Type B pancreatic cell (in vitro differentiated cells): ENCODE measurements at regions not wholly inside any gene's neighbourhood (a gene's known extent, or its start where the extent isn't known, plus 50 kb on each side); places are given as distances from the start of the nearest gene placed in this dataset.

ENCODE experiments used
- DNase-seq: peaks from one replicate; pipeline ENCODE4 v3.0.0; 2021; ENCODE audit warnings: mixed read lengths; ENCODE audit not compliant: unreplicated experiment; ENCODE audit errors: extremely low spot score
- H3K27ac Mint-ChIP-seq: 2 replicates; pipeline ENCODE4 v1.8.0; 2021; ENCODE audit warnings: mild to moderate bottlenecking, mixed read lengths
- H3K27me3 Mint-ChIP-seq: 2 replicates; pipeline ENCODE4 v1.8.0; 2021; ENCODE audit warnings: mixed read lengths
- H3K36me3 Mint-ChIP-seq: 2 replicates; pipeline ENCODE4 v1.8.0; 2021; ENCODE audit warnings: mixed read lengths
- H3K4me1 Mint-ChIP-seq: one replicate; pipeline ENCODE4 v1.8.0; 2021; ENCODE audit warnings: mixed read lengths; ENCODE audit not compliant: unreplicated experiment
- H3K4me3 Mint-ChIP-seq: 2 replicates; pipeline ENCODE4 v1.8.0; 2021; ENCODE audit warnings: mild to moderate bottlenecking, mixed read lengths
- H3K9me3 Mint-ChIP-seq: 2 replicates; pipeline ENCODE4 v1.8.0; 2021; ENCODE audit warnings: mixed read lengths
- CTCF ChIP-seq: fragments of 200-600 bp; sonication (generic); conservative IDR thresholded peaks from 2 replicates; pipeline ENCODE4 v1.5.0; 2021; ENCODE audit warnings: antibody characterized with exemption, mild to moderate bottlenecking

GRCh38 chr6:14498748-14499147 is 381.2 kb downstream of the CD83 start:
- Mint-ChIP-seq H3K9me3 (no peaks in the 10 kb centered on the region), H3K36me3 (no peaks in the 10 kb centered on the region), H3K27me3 (peaks cover 4% of the 10 kb centered on the region), H3K27ac (no peak overlapping the region), H3K4me3 (no peak overlapping the region), H3K4me1 (peaks cover 28% of the 10 kb centered on the region)
- TF ChIP-seq CTCF = no peak
- DNase-seq = no peak

GRCh38 chr6:14499309-14499708 is 381.7 kb downstream of the CD83 start:
- Mint-ChIP-seq H3K9me3 (no peaks in the 10 kb centered on the region), H3K27me3 (peaks cover 4% of the 10 kb centered on the region), H3K36me3 (no peaks in the 10 kb centered on the region), H3K4me3 (no peak overlapping the region), H3K4me1 (peaks cover 28% of the 10 kb centered on the region), H3K27ac (no peak overlapping the region)
- DNase-seq = no peak
- TF ChIP-seq CTCF = no peak

DNA sequence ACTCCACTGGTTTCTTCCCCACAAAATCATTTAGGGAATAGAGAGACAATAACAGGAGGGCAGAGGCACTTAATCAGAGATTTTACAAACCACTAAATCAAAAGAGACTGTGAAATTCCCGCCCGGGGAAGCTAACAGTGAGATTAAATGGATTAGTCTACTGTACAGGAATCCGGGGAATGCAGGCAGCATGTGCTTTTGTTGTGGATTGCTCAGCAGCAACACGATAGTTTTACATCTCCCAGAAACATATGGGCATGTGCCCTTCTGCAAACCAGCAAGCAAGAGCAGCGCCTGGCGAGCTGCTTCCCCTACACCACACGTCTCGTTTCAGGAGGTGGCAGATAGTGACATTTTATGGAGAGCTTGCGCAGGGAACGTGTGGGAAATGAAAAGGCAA is 382.3 kb downstream of the CD83 start:
- no peak for TF ChIP-seq CTCF
- no peaks in the 10 kb centered on the region for H3K9me3 Mint-ChIP-seq
- no peak overlapping the region for H3K4me3 Mint-ChIP-seq
- H3K27ac Mint-ChIP-seq = no peak overlapping the region
- H3K36me3 Mint-ChIP-seq = no peaks in the 10 kb centered on the region
- H3K4me1 Mint-ChIP-seq = peaks cover 28% of the 10 kb centered on the region
- peaks cover 4% of the 10 kb centered on the region for H3K27me3 Mint-ChIP-seq
- no peak for DNase-seq

- Mint-ChIP-seq H3K27ac (no peak overlapping the region), H3K36me3 (no peaks in the 10 kb centered on the region), H3K27me3 (peaks cover 4% of the 10 kb centered on the region), H3K4me1 (peaks cover 28% of the 10 kb centered on the region), H3K9me3 (no peaks in the 10 kb centered on the region), H3K4me3 (no peak overlapping the region)
- DNase-seq = no peak
- TF ChIP-seq CTCF = no peak
Observed at GRCh38 chr6:14500809-14501208, 383.2 kb downstream of the CD83 start.

DNA sequence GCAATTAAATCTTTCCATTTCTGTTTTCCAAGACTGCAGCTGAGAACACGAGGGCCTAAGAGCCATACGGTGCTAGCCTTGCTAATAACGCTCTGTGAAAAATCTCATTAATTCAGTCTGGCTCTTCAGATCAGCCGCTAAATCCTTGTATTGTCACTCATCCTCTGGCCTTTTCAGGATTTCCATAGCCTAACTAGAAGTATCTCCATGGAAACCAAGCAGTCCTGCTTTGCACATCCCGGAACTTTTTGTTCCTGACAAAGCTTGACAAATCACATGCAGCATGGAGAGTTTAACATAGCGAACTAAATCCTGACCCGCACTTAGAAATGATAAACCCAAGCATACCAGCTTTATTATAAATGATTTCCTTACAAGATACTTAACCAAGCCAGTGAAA is 383.7 kb downstream of the CD83 start:
- TF ChIP-seq CTCF = no peak
- H3K9me3 Mint-ChIP-seq = no peaks in the 10 kb centered on the region
- peak overlapping the region; percentile 3 for H3K4me3 Mint-ChIP-seq
- H3K36me3 Mint-ChIP-seq = no peaks in the 10 kb centered on the region
- peaks cover 28% of the 10 kb centered on the region for H3K4me1 Mint-ChIP-seq
- DNase-seq = no peak
- no peak overlapping the region for H3K27ac Mint-ChIP-seq
- peaks cover 4% of the 10 kb centered on the region for H3K27me3 Mint-ChIP-seq

GRCh38 chr6:14501914-14502313 is 384.3 kb downstream of the CD83 start:
- no peak overlapping the region for H3K4me3 Mint-ChIP-seq
- DNase-seq = no peak
- no peaks in the 10 kb centered on the region for H3K36me3 Mint-ChIP-seq
- peaks cover 31% of the 10 kb centered on the region for H3K4me1 Mint-ChIP-seq
- no peak for TF ChIP-seq CTCF
- no peaks in the 10 kb centered on the region for H3K9me3 Mint-ChIP-seq
- H3K27ac Mint-ChIP-seq = no peak overlapping the region
- peaks cover 4% of the 10 kb centered on the region for H3K27me3 Mint-ChIP-seq
